Neural progenitor cell (in vitro differentiated cells): ENCODE measurements at regions not wholly inside any gene's neighbourhood (a gene's known extent, or its start where the extent isn't known, plus 50 kb on each side); places are given as distances from the start of the nearest gene placed in this dataset.

Experiments used
- CTCF ChIP-seq: fragments of 200-600 bp; sonication (generic); IDR thresholded peaks from 2 replicates; pipeline ENCODE4 v1.5.1; 2017; ENCODE audit warnings: antibody characterized with exemption, mild to moderate bottlenecking
- EZH2 ChIP-seq: fragments of 200-600 bp; sonication (generic); IDR thresholded peaks from 2 replicates; pipeline ENCODE4 v1.6.1; 2017; ENCODE audit warnings: antibody characterized with exemption, mild to moderate bottlenecking, moderate library complexity
- EZH2phosphoT487 ChIP-seq: fragments of 200-600 bp; sonication (generic); IDR thresholded peaks from 2 replicates; pipeline ENCODE4 v1.6.1; 2017; ENCODE audit warnings: antibody characterized with exemption

- no peak for TF ChIP-seq EZH2phosphoT487
- no peak for TF ChIP-seq CTCF
- no peak for TF ChIP-seq EZH2
These were observed 1907.9 kb downstream of the MRPL39 start for GRCh38 chr21:23699402-23699801.
